ENCODE measurements at regions not wholly inside any gene's neighbourhood (a gene's known extent, or its start where the extent isn't known, plus 50 kb on each side); places are given as distances from the start of the nearest gene placed in this dataset.

DNA sequence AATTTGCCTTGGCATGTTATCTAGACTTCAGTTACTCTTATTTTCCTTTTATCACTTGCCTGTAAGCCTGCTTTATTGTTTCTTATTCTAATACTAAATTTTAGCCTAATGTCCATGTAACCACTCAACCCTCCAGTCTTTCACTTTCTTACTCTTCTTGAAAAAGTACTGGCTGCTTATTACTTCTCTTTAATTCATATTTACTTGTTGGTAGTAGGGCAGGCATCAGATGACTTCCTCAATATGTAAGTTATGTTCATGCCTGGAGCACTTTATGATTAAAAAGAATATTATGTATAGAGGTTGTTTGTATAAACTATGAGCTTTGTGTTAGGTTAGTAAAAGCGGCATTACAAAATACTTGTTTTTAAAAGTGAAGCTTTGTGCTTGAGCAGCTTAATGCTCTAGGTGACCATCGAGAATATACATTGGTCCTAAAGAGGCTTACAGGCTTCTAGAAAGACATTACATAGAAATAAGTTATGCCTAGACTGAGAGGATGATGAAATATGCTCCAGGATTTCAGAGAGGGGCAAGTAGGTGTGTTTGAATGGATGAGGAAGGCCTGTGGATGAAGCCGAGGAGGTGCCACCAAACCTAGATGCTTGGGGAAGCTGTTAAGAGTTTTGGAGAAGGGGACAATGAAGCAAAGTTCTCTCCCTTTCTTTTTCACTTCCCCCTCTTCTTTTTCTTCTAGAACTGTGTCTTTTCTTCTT is 207.1 kb upstream of the HDAC9 start:
- TF ChIP-seq POLR2AphosphoS5 (IDR thresholded peaks at IDR 0.05; ENCODE audit: low read depth, low read length) (no peak), SIN3A (IDR thresholded peaks at IDR 0.05; ENCODE audit: borderline replicate concordance, insufficient read depth, low read length) (no peak), TAF1 (IDR thresholded peaks at IDR 0.05; ENCODE audit: borderline replicate concordance, insufficient read depth, low read length) (no peak)
- TF ChIP-seq, protein P1, sequence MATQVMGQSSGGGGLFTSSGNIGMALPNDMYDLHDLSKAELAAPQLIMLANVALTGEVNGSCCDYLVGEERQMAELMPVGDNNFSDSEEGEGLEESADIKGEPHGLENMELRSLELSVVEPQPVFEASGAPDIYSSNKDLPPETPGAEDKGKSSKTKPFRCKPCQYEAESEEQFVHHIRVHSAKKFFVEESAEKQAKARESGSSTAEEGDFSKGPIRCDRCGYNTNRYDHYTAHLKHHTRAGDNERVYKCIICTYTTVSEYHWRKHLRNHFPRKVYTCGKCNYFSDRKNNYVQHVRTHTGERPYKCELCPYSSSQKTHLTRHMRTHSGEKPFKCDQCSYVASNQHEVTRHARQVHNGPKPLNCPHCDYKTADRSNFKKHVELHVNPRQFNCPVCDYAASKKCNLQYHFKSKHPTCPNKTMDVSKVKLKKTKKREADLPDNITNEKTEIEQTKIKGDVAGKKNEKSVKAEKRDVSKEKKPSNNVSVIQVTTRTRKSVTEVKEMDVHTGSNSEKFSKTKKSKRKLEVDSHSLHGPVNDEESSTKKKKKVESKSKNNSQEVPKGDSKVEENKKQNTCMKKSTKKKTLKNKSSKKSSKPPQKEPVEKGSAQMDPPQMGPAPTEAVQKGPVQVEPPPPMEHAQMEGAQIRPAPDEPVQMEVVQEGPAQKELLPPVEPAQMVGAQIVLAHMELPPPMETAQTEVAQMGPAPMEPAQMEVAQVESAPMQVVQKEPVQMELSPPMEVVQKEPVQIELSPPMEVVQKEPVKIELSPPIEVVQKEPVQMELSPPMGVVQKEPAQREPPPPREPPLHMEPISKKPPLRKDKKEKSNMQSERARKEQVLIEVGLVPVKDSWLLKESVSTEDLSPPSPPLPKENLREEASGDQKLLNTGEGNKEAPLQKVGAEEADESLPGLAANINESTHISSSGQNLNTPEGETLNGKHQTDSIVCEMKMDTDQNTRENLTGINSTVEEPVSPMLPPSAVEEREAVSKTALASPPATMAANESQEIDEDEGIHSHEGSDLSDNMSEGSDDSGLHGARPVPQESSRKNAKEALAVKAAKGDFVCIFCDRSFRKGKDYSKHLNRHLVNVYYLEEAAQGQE (IDR thresholded peaks at IDR 0.05; ENCODE audit: insufficient read depth in 1 of 2, low read depth in 2 of 2, low read length in 2 of 2), result no peak

Measured in PFSK-1 (cell line).